ENCODE measurements at regions not wholly inside any gene's neighbourhood (a gene's known extent, or its start where the extent isn't known, plus 50 kb on each side); places are given as distances from the start of the nearest gene placed in this dataset.
"Not testable (repeated sequence)": the region's sequence is repeated elsewhere in the genome, so short reads cannot be mapped to it uniquely, and the experiment has no call there.

- Histone ChIP-seq H3K36me3 (ENCODE audit: insufficient read depth, low read length) (no peaks in the 10 kb centered on the region), H3K27me3 (ENCODE audit: insufficient read depth, low read length) (no peaks in the 10 kb centered on the region), H3K4me3 (ENCODE audit: low read length) (no peak overlapping the region), H3K9me3 (ENCODE audit: low read length) (no peaks in the 10 kb centered on the region), H2AFZ (ENCODE audit: low read depth, low read length) (no peak overlapping the region), H3K4me1 (ENCODE audit: insufficient read depth, low read length) (peaks cover 9% of the 10 kb centered on the region)
These were observed 303.6 kb upstream of the ID2 start for GRCh38 chr2:8378016-8378810.

- H3K4me1 ChIP-seq (ENCODE audit: insufficient read depth, low read length): peaks cover 9% of the 10 kb centered on the region
- H3K36me3 ChIP-seq (ENCODE audit: insufficient read depth, low read length): no peaks in the 10 kb centered on the region
- H3K27me3 ChIP-seq (ENCODE audit: insufficient read depth, low read length): no peaks in the 10 kb centered on the region
- H3K4me3 ChIP-seq (ENCODE audit: low read length): no peak overlapping the region
- H3K9me3 ChIP-seq (ENCODE audit: low read length): no peaks in the 10 kb centered on the region
- no peak overlapping the region for H2AFZ ChIP-seq (ENCODE audit: low read depth, low read length)
These were observed 302.7 kb upstream of the ID2 start for GRCh38 chr2:8379128-8379527.

- Histone ChIP-seq H3K4me3 (ENCODE audit: low read length) (no peak overlapping the region), H3K36me3 (ENCODE audit: insufficient read depth, low read length) (no peaks in the 10 kb centered on the region), H3K27me3 (ENCODE audit: insufficient read depth, low read length) (no peaks in the 10 kb centered on the region), H3K9me3 (ENCODE audit: low read length) (no peaks in the 10 kb centered on the region), H3K4me1 (ENCODE audit: insufficient read depth, low read length) (peaks cover 9% of the 10 kb centered on the region), H2AFZ (ENCODE audit: low read depth, low read length) (no peak overlapping the region)
These were observed 302.3 kb upstream of the ID2 start for GRCh38 chr2:8379549-8379948.

GRCh38 chr2:8380026-8380425 is 301.8 kb upstream of the ID2 start:
- Histone ChIP-seq H3K36me3 (ENCODE audit: insufficient read depth, low read length) (no peaks in the 10 kb centered on the region), H2AFZ (ENCODE audit: low read depth, low read length) (no peak overlapping the region), H3K9me3 (ENCODE audit: low read length) (no peaks in the 10 kb centered on the region), H3K27me3 (ENCODE audit: insufficient read depth, low read length) (no peaks in the 10 kb centered on the region), H3K4me1 (ENCODE audit: insufficient read depth, low read length) (peaks cover 9% of the 10 kb centered on the region), H3K4me3 (ENCODE audit: low read length) (no peak overlapping the region)

GRCh38 chr2:8380566-8380965 is 301.3 kb upstream of the ID2 start:
- peaks cover 9% of the 10 kb centered on the region for H3K4me1 ChIP-seq (ENCODE audit: insufficient read depth, low read length)
- H2AFZ ChIP-seq (ENCODE audit: low read depth, low read length): no peak overlapping the region
- H3K4me3 ChIP-seq (ENCODE audit: low read length): no peak overlapping the region
- no peaks in the 10 kb centered on the region for H3K9me3 ChIP-seq (ENCODE audit: low read length)
- H3K27me3 ChIP-seq (ENCODE audit: insufficient read depth, low read length): no peaks in the 10 kb centered on the region
- no peaks in the 10 kb centered on the region for H3K36me3 ChIP-seq (ENCODE audit: insufficient read depth, low read length)

GRCh38 chr2:8382485-8382884 is 299.4 kb upstream of the ID2 start:
- Histone ChIP-seq H3K4me1 (ENCODE audit: insufficient read depth, low read length) (peaks cover 9% of the 10 kb centered on the region), H3K9me3 (ENCODE audit: low read length) (no peaks in the 10 kb centered on the region), H3K4me3 (ENCODE audit: low read length) (no peak overlapping the region), H3K36me3 (ENCODE audit: insufficient read depth, low read length) (no peaks in the 10 kb centered on the region), H2AFZ (ENCODE audit: low read depth, low read length) (no peak overlapping the region), H3K27me3 (ENCODE audit: insufficient read depth, low read length) (no peaks in the 10 kb centered on the region)

- H3K36me3 ChIP-seq (ENCODE audit: insufficient read depth, low read length); H3K4me1 ChIP-seq (ENCODE audit: insufficient read depth, low read length); H3K4me3 ChIP-seq (ENCODE audit: low read length); H3K9me3 ChIP-seq (ENCODE audit: low read length); H2AFZ ChIP-seq (ENCODE audit: low read depth, low read length); H3K27me3 ChIP-seq (ENCODE audit: insufficient read depth, low read length): not testable (repeated sequence)
These were observed 295.1 kb upstream of the ID2 start for GRCh38 chr2:8386748-8387147.

- no peaks in the 10 kb centered on the region for H3K36me3 ChIP-seq (ENCODE audit: insufficient read depth, low read length)
- H3K4me3 ChIP-seq (ENCODE audit: low read length): no peak overlapping the region
- no peak overlapping the region for H2AFZ ChIP-seq (ENCODE audit: low read depth, low read length)
- H3K27me3 ChIP-seq (ENCODE audit: insufficient read depth, low read length): no peaks in the 10 kb centered on the region
- no peaks in the 10 kb centered on the region for H3K9me3 ChIP-seq (ENCODE audit: low read length)
- no peaks in the 10 kb centered on the region for H3K4me1 ChIP-seq (ENCODE audit: insufficient read depth, low read length)
These were observed 293.1 kb upstream of the ID2 start for GRCh38 chr2:8388781-8389180.

GRCh38 chr2:8389431-8390108 is 292.3 kb upstream of the ID2 start:
- no peaks in the 10 kb centered on the region for H3K9me3 ChIP-seq (ENCODE audit: low read length)
- H3K27me3 ChIP-seq (ENCODE audit: insufficient read depth, low read length): no peaks in the 10 kb centered on the region
- no peaks in the 10 kb centered on the region for H3K4me1 ChIP-seq (ENCODE audit: insufficient read depth, low read length)
- H3K36me3 ChIP-seq (ENCODE audit: insufficient read depth, low read length): no peaks in the 10 kb centered on the region
- H2AFZ ChIP-seq (ENCODE audit: low read depth, low read length): no peak overlapping the region
- no peak overlapping the region for H3K4me3 ChIP-seq (ENCODE audit: low read length)

- no peaks in the 10 kb centered on the region for H3K27me3 ChIP-seq (ENCODE audit: insufficient read depth, low read length)
- H3K4me3 ChIP-seq (ENCODE audit: low read length): no peak overlapping the region
- no peaks in the 10 kb centered on the region for H3K4me1 ChIP-seq (ENCODE audit: insufficient read depth, low read length)
- H3K36me3 ChIP-seq (ENCODE audit: insufficient read depth, low read length): no peaks in the 10 kb centered on the region
- no peaks in the 10 kb centered on the region for H3K9me3 ChIP-seq (ENCODE audit: low read length)
- H2AFZ ChIP-seq (ENCODE audit: low read depth, low read length): no peak overlapping the region
These were observed 290.7 kb upstream of the ID2 start for GRCh38 chr2:8391126-8391525.

GRCh38 chr2:8391584-8391983 is 290.3 kb upstream of the ID2 start:
- no peaks in the 10 kb centered on the region for H3K9me3 ChIP-seq (ENCODE audit: low read length)
- no peaks in the 10 kb centered on the region for H3K4me1 ChIP-seq (ENCODE audit: insufficient read depth, low read length)
- no peaks in the 10 kb centered on the region for H3K36me3 ChIP-seq (ENCODE audit: insufficient read depth, low read length)
- H3K27me3 ChIP-seq (ENCODE audit: insufficient read depth, low read length): no peaks in the 10 kb centered on the region
- no peak overlapping the region for H3K4me3 ChIP-seq (ENCODE audit: low read length)
- no peak overlapping the region for H2AFZ ChIP-seq (ENCODE audit: low read depth, low read length)

- H3K9me3 ChIP-seq (ENCODE audit: low read length): no peaks in the 10 kb centered on the region
- H2AFZ ChIP-seq (ENCODE audit: low read depth, low read length): no peak overlapping the region
- no peaks in the 10 kb centered on the region for H3K4me1 ChIP-seq (ENCODE audit: insufficient read depth, low read length)
- H3K4me3 ChIP-seq (ENCODE audit: low read length): no peak overlapping the region
- no peaks in the 10 kb centered on the region for H3K36me3 ChIP-seq (ENCODE audit: insufficient read depth, low read length)
- H3K27me3 ChIP-seq (ENCODE audit: insufficient read depth, low read length): no peaks in the 10 kb centered on the region
These were observed 289.6 kb upstream of the ID2 start for GRCh38 chr2:8392098-8392866.

- H3K4me3 ChIP-seq (ENCODE audit: low read length): no peak overlapping the region
- H2AFZ ChIP-seq (ENCODE audit: low read depth, low read length): no peak overlapping the region
- no peaks in the 10 kb centered on the region for H3K9me3 ChIP-seq (ENCODE audit: low read length)
- H3K36me3 ChIP-seq (ENCODE audit: insufficient read depth, low read length): no peaks in the 10 kb centered on the region
- no peaks in the 10 kb centered on the region for H3K4me1 ChIP-seq (ENCODE audit: insufficient read depth, low read length)
- H3K27me3 ChIP-seq (ENCODE audit: insufficient read depth, low read length): no peaks in the 10 kb centered on the region
These were observed 288.4 kb upstream of the ID2 start for GRCh38 chr2:8393506-8393905.

Measured in neuron (in vitro differentiated cells).